Upper lobe of left lung (tissue), 6 donors: ENCODE measurements at regions not wholly inside any gene's neighbourhood (a gene's known extent, or its start where the extent isn't known, plus 50 kb on each side); places are given as distances from the start of the nearest gene placed in this dataset.

Source experiments
- ATAC-seq, 2 donors: fragments of 200-7000 bp; cut with Tn5 transposase; one replicate each; pipeline ENCODE4 v1.9.1; 2022; ENCODE audit warnings: mild to moderate bottlenecking in 2 of 2, moderate library complexity in 2 of 2; ENCODE audit not compliant: low FRiP score in 2 of 2
- DNase-seq, 2 donors: peaks; one replicate each; pipeline ENCODE4 v3.0.0-alpha.2; 2019 to 2020
- H3K27ac ChIP-seq, 4 donors: fragments of 200-600 bp; sonication (generic); one replicate each; pipeline ENCODE4 v1.5.1; 2016 to 2019
- H3K27me3 ChIP-seq, 4 donors: fragments of 200-600 bp; sonication (generic); one replicate each; pipeline ENCODE4 v1.5.1; 2017 to 2019
- H3K36me3 ChIP-seq, 4 donors: fragments of 200-600 bp; sonication (generic); one replicate each; pipeline ENCODE4 v1.5.1; 2016 to 2019
- H3K4me1 ChIP-seq, 4 donors: fragments of 200-600 bp; sonication (generic); one replicate each; pipeline ENCODE4 v1.5.1; 2018 to 2019
- H3K4me3 ChIP-seq, 4 donors: fragments of 200-600 bp; sonication (generic); one replicate each; pipeline ENCODE4 v1.5.1; 2017 to 2019; ENCODE audit warnings: mild to moderate bottlenecking in 2 of 4, moderate library complexity in 1 of 4
- H3K9me3 ChIP-seq, 4 donors: fragments of 200-600 bp; sonication (generic); one replicate each; pipeline ENCODE4 v1.5.1; 2018 to 2019
- EP300 ChIP-seq, 4 donors: sonication (generic); formaldehyde crosslinking; IDR thresholded peaks; one replicate each; pipeline ENCODE4 v1.5.1; 2017; ENCODE audit warnings: antibody characterized with exemption in 4 of 4, control low read depth in 2 of 4
- POLR2A ChIP-seq, 4 donors: fragments of 450-650 bp; IDR thresholded peaks; one replicate each; pipeline ENCODE4 v1.5.1; 2016 to 2017; ENCODE audit warnings: antibody characterized with exemption in 4 of 4, mild to moderate bottlenecking in 2 of 4
- POLR2AphosphoS5 ChIP-seq, 2 donors: sonication (generic); formaldehyde crosslinking; IDR thresholded peaks; one replicate each; pipeline ENCODE4 v1.5.1; 2017; ENCODE audit warnings: antibody characterized with exemption in 2 of 2
- WGBS, 2 donors: methylation state at CpG; one replicate each; pipeline ENCODE4 v1.1.5; 2017 to 2018; 5-methylcytosine and 5-hydroxymethylcytosine counted together
- TF ChIP-seq, protein P1 (sequence below), 6 experiments: fragments of 450-650 bp in 4 of 6; fragments of 200-600 bp in 2 of 6; sonication (generic) in 2 of 6; IDR thresholded peaks; one replicate each; pipeline ENCODE4 v1.5.1; 2016 to 2019; ENCODE audit warnings: antibody characterized with exemption in 6 of 6
- donor health status: DM: no; HTN: no; CAD: no; lungs with moderate emphysema.
- donor health status: DM: no; HTN: yes; CAD: no; lungs with severe emphysema.

DNA sequence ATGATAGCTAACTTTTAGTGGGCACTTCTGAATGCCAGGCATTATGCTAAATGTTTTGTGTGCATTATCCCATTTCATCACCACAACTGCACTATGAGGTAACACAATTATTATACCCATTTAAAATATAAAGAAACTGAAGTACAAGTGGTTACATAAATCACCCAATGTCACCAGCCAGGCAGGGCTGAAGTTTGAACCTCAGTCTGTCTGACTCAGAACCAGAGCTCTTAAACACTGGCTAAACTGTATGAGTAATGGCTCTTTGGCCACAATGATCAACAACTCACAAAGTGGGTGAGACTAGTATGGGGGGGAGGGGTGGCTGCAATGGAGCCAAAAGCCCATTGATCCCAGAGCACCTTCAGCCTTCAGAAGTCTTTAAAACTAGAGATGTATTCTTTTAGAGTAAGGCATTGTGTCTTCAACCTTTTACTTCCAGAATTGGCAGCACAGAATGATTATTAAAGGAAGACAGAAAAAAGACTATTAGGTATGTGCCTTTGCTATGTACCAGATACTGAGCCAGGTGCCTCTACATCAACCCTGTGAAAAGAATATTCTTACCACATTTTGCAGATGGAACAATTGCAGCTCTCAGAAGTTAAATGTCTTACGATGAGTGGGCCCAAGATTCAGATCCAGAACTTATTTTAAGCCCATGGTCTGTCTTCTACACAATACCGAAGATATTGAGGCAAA, 166.9 kb downstream of the UACA start:
- Histone ChIP-seq H3K9me3 (no peaks in the 10 kb centered on the region), H3K36me3 (no peaks in the 10 kb centered on the region), H3K4me3 (no peak overlapping the region), H3K4me1 (no peaks in the 10 kb centered on the region), H3K27me3 (no peaks in the 10 kb centered on the region), H3K27ac (no peak overlapping the region)
- ATAC-seq (no peak), DNase-seq (no peak)
- 97 to 98% methylated on average over 2 of the region's 2 CpGs for WGBS, 2 donors
- TF ChIP-seq EP300 (IDR thresholded peaks at IDR 0.05), result no peak
- no peak for TF ChIP-seq POLR2AphosphoS5 (IDR thresholded peaks at IDR 0.05)
- no peak for TF ChIP-seq POLR2A (IDR thresholded peaks at IDR 0.05)
- TF ChIP-seq, protein P1, sequence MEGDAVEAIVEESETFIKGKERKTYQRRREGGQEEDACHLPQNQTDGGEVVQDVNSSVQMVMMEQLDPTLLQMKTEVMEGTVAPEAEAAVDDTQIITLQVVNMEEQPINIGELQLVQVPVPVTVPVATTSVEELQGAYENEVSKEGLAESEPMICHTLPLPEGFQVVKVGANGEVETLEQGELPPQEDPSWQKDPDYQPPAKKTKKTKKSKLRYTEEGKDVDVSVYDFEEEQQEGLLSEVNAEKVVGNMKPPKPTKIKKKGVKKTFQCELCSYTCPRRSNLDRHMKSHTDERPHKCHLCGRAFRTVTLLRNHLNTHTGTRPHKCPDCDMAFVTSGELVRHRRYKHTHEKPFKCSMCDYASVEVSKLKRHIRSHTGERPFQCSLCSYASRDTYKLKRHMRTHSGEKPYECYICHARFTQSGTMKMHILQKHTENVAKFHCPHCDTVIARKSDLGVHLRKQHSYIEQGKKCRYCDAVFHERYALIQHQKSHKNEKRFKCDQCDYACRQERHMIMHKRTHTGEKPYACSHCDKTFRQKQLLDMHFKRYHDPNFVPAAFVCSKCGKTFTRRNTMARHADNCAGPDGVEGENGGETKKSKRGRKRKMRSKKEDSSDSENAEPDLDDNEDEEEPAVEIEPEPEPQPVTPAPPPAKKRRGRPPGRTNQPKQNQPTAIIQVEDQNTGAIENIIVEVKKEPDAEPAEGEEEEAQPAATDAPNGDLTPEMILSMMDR (IDR thresholded peaks at IDR 0.05), result no peak

DNA sequence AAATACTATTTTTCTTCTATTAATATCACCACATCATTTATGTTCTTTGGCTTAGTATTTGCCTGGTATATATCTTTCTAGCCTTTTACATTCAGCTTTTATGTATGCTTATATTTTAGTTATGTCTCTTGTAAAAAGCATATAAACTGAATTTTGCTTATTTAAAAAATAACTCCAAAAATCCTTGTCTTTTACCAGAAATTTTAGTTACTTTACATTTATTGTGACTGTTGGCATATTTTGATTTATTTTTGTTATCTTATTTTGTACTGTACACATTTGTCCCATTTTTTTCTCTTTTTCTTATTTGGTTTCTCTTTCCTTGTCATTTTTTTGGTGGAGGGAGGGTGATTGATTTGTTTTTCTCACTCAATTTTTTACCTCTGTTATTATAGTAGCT, 169.6 kb downstream of the UACA start:
- TF ChIP-seq POLR2AphosphoS5 (IDR thresholded peaks at IDR 0.05), result no peak
- no peak for TF ChIP-seq EP300 (IDR thresholded peaks at IDR 0.05)
- no peak for TF ChIP-seq POLR2A (IDR thresholded peaks at IDR 0.05)
- TF ChIP-seq, protein P1 (IDR thresholded peaks at IDR 0.05), result no peak
- H3K27me3 ChIP-seq, result no peaks in the 10 kb centered on the region
- DNase-seq (no peak), ATAC-seq (no peak)
- H3K36me3 ChIP-seq, result no peaks in the 10 kb centered on the region
- no peak overlapping the region for H3K27ac ChIP-seq
- no peaks in the 10 kb centered on the region for H3K4me1 ChIP-seq
- no peak overlapping the region for H3K4me3 ChIP-seq
- no peaks in the 10 kb centered on the region for H3K9me3 ChIP-seq

DNA sequence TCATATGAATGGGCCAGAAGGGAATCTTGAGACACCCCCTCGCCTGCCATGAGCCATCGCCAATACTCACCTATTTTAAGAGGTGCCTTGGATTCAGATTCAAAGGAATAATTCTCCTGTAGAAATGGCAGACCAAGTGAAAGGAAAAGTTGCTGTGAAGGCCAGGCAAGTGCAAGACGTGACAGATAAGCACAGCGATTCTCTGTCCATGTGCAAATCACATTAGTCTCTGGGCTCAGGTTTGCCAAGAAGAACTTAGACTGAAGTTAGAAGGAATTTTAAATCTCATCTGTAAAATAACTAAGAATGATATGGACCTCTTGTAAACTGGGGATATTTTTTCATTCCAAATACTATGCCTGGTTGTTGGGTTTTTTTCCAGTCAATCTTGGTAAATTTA, 173.6 kb downstream of the UACA start:
- TF ChIP-seq POLR2AphosphoS5 (IDR thresholded peaks at IDR 0.05) (no peak), POLR2A (IDR thresholded peaks at IDR 0.05) (no peak)
- Histone ChIP-seq H3K9me3 (no peaks in the 10 kb centered on the region), H3K27ac (no peak overlapping the region), H3K4me1 (peaks cover 4 to 10% (median 6%) of the 10 kb centered on the region in 4 donors), H3K36me3 (no peaks in the 10 kb centered on the region), H3K27me3 (peaks cover 0 to 6% (median 2%) of the 10 kb centered on the region in 4 donors), H3K4me3 (no peak overlapping the region)
- WGBS, 2 donors, result 65 to 68% methylated on average over 4 of the region's 4 CpGs
- no peak for ATAC-seq
- no peak for DNase-seq

DNA sequence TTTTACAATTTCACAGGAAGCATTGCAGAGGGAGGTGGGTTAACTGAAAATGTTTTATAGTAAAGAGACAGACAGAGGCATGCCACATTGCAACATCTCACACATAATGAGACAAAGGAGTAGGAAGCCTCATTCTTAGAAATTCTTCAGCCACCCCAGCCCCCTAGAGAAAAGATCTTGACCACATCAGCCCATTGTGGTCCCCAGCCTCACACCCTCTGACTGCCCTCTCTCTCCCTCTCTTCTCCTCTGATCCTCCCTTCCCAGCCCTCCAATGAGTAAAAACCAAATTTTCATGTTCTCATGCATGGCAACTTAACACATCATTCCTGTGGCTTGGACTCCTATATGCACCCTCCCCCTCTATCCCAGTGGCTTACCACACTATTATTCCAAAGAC, 174.1 kb downstream of the UACA start:
- no peak overlapping the region for H3K27ac ChIP-seq
- H3K4me1 ChIP-seq, result peaks cover 4 to 10% (median 6%) of the 10 kb centered on the region in 4 donors
- H3K9me3 ChIP-seq, result no peaks in the 10 kb centered on the region
- DNase-seq (no peak), ATAC-seq (peak in 1 of 2 donors; percentile 55)
- peaks cover 0 to 6% (median 2%) of the 10 kb centered on the region in 4 donors for H3K27me3 ChIP-seq
- TF ChIP-seq POLR2AphosphoS5 (IDR thresholded peaks at IDR 0.05) (no peak), POLR2A (IDR thresholded peaks at IDR 0.05) (no peak), EP300 (IDR thresholded peaks at IDR 0.05) (no peak)
- TF ChIP-seq, protein P1 (IDR thresholded peaks at IDR 0.05), result no peak
- no peaks in the 10 kb centered on the region for H3K36me3 ChIP-seq
- H3K4me3 ChIP-seq, result no peak overlapping the region

GRCh38 chr15:70588613-70589012, 174.7 kb downstream of the UACA start:
- Histone ChIP-seq H3K9me3 (no peaks in the 10 kb centered on the region), H3K27ac (no peak overlapping the region), H3K4me3 (no peak overlapping the region), H3K36me3 (no peaks in the 10 kb centered on the region), H3K27me3 (peaks cover 0 to 6% (median 2%) of the 10 kb centered on the region in 4 donors), H3K4me1 (peaks cover 4 to 10% (median 6%) of the 10 kb centered on the region in 4 donors)
- no peak for ATAC-seq
- WGBS, 2 donors, result 75 to 83% methylated on average over 4 of the region's 4 CpGs
- TF ChIP-seq POLR2AphosphoS5 (IDR thresholded peaks at IDR 0.05), result no peak
- TF ChIP-seq POLR2A (IDR thresholded peaks at IDR 0.05), result no peak
- no peak for TF ChIP-seq EP300 (IDR thresholded peaks at IDR 0.05)
- TF ChIP-seq, protein P1 (IDR thresholded peaks at IDR 0.05), result no peak
- no peak for DNase-seq
